NCI-H1436 (cell line): ENCODE measurements at regions not wholly inside any gene's neighbourhood (a gene's known extent, or its start where the extent isn't known, plus 50 kb on each side); places are given as distances from the start of the nearest gene placed in this dataset.

ENCODE experiments used
- DNase-seq: peaks from one replicate; lab custom pipeline; 2025; lab: John Stamatoyannopoulos, UW

- no peak for DNase-seq
These were observed 297.2 kb downstream of the TGFB2 start for GRCh38 chr1:218642033-218642948.

- DNase-seq = no peak
These were observed 298.1 kb downstream of the TGFB2 start for GRCh38 chr1:218643281-218643680.

- no peak for DNase-seq
These were observed 298.8 kb downstream of the TGFB2 start for GRCh38 chr1:218643926-218644325.

GRCh38 chr1:218646288-218646687, 301.2 kb downstream of the TGFB2 start:
- DNase-seq = no peak

- DNase-seq = no peak
These were observed 311.3 kb downstream of the TGFB2 start for GRCh38 chr1:218656301-218657037.

- no peak for DNase-seq
These were observed 313.1 kb downstream of the TGFB2 start for GRCh38 chr1:218658269-218658668.

- DNase-seq = no peak
These were observed 313.8 kb downstream of the TGFB2 start for GRCh38 chr1:218658899-218659298.

- no peak for DNase-seq
These were observed 315.0 kb downstream of the TGFB2 start for GRCh38 chr1:218659911-218660677.

GRCh38 chr1:218660678-218661053, 315.5 kb downstream of the TGFB2 start:
- DNase-seq = no peak

GRCh38 chr1:218661411-218661810, 316.3 kb downstream of the TGFB2 start:
- no peak for DNase-seq

GRCh38 chr1:218664385-218665170, 319.4 kb downstream of the TGFB2 start:
- no peak for DNase-seq

GRCh38 chr1:218665221-218665620, 320.1 kb downstream of the TGFB2 start:
- DNase-seq = no peak

GRCh38 chr1:218666263-218666662, 321.1 kb downstream of the TGFB2 start:
- no peak for DNase-seq

GRCh38 chr1:218667781-218668516, 322.8 kb downstream of the TGFB2 start:
- no peak for DNase-seq

GRCh38 chr1:218669431-218669830, 324.3 kb downstream of the TGFB2 start:
- no peak for DNase-seq

- DNase-seq = no peak
These were observed 325.7 kb downstream of the TGFB2 start for GRCh38 chr1:218670875-218671274.

GRCh38 chr1:218671573-218671972, 326.4 kb downstream of the TGFB2 start:
- DNase-seq = no peak

- no peak for DNase-seq
These were observed 328.0 kb downstream of the TGFB2 start for GRCh38 chr1:218673170-218673569.

- no peak for DNase-seq
These were observed 329.2 kb downstream of the TGFB2 start for GRCh38 chr1:218674280-218674773.

GRCh38 chr1:218677026-218677425, 331.9 kb downstream of the TGFB2 start:
- DNase-seq = no peak

- no peak for DNase-seq
These were observed 334.3 kb downstream of the TGFB2 start for GRCh38 chr1:218679391-218679790.
